Astrocyte (in vitro differentiated cells and primary cell): ENCODE measurements at regions not wholly inside any gene's neighbourhood (a gene's known extent, or its start where the extent isn't known, plus 50 kb on each side); places are given as distances from the start of the nearest gene placed in this dataset.

Experiments
- DNase-seq: peaks from one replicate; pipeline ENCODE4 v3.0.0-alpha.2; 2010; ENCODE audit warnings: low read depth
- FAIRE-seq: peaks from 2 replicates; lab custom pipeline; 2011; peaks lifted over from hg19 to GRCh38; lab: Jason Lieb, UNC
- H2AFZ ChIP-seq: 2 replicates; pipeline ENCODE4 v1.6.0; 2012; ENCODE audit warnings: low read depth, low read length, inconsistent platforms
- H3K27ac ChIP-seq: 2 replicates; pipeline ENCODE4 v1.5.1; 2011; ENCODE audit warnings: low read depth, low read length, inconsistent platforms
- H3K27me3 ChIP-seq: 2 replicates; pipeline ENCODE4 v1.6.0; 2011; ENCODE audit warnings: low read length, inconsistent platforms; ENCODE audit not compliant: insufficient read depth
- H3K36me3 ChIP-seq: 2 replicates; pipeline ENCODE4 v1.5.1; 2011; ENCODE audit warnings: low read length, inconsistent platforms; ENCODE audit not compliant: insufficient read depth
- H3K4me1 ChIP-seq: 2 replicates; pipeline ENCODE4 v1.5.1; 2011; ENCODE audit warnings: low read length, inconsistent platforms; ENCODE audit not compliant: insufficient read depth
- H3K4me2 ChIP-seq: 2 replicates; pipeline ENCODE4 v1.6.0; 2012; ENCODE audit warnings: low read length, inconsistent platforms
- H3K4me3 ChIP-seq: 2 replicates; pipeline ENCODE4 v1.5.1; 2011; ENCODE audit warnings: low read depth, mild to moderate bottlenecking, low read length, inconsistent platforms; ENCODE audit not compliant: insufficient read depth
- H3K79me2 ChIP-seq: 2 replicates; pipeline ENCODE4 v1.6.0; 2012; ENCODE audit warnings: mild to moderate bottlenecking, low read length, inconsistent platforms; ENCODE audit not compliant: insufficient read depth
- H3K9ac ChIP-seq: 2 replicates; pipeline ENCODE4 v1.6.0; 2012; ENCODE audit warnings: mild to moderate bottlenecking, low read length, inconsistent platforms
- H3K9me3 ChIP-seq: 2 replicates; pipeline ENCODE4 v1.5.1; 2012; ENCODE audit warnings: low read depth, mild to moderate bottlenecking, low read length, inconsistent platforms; ENCODE audit not compliant: insufficient read depth
- H4K20me1 ChIP-seq: 2 replicates; pipeline ENCODE4 v1.6.0; 2012; ENCODE audit warnings: low read length, inconsistent platforms; ENCODE audit not compliant: insufficient read depth
- H3K27ac Mint-ChIP-seq: one replicate; pipeline ENCODE4 v1.8.0; 2021; ENCODE audit warnings: mild to moderate bottlenecking, mixed read lengths; ENCODE audit not compliant: unreplicated experiment
- H3K27me3 Mint-ChIP-seq: one replicate; pipeline ENCODE4 v1.8.0; 2021; ENCODE audit warnings: low read depth, mixed read lengths; ENCODE audit not compliant: unreplicated experiment
- H3K36me3 Mint-ChIP-seq: one replicate; pipeline ENCODE4 v1.8.0; 2021; ENCODE audit warnings: low read depth, mixed read lengths; ENCODE audit not compliant: unreplicated experiment
- H3K4me1 Mint-ChIP-seq: one replicate; pipeline ENCODE4 v1.8.0; 2021; ENCODE audit warnings: low read depth, mixed read lengths; ENCODE audit not compliant: unreplicated experiment
- H3K4me3 Mint-ChIP-seq: one replicate; pipeline ENCODE4 v1.8.0; 2021; ENCODE audit warnings: mild to moderate bottlenecking, moderate library complexity, mixed read lengths; ENCODE audit not compliant: unreplicated experiment
- H3K9me3 Mint-ChIP-seq: one replicate; pipeline ENCODE4 v1.8.0; 2021; ENCODE audit warnings: mild to moderate bottlenecking, mixed read lengths; ENCODE audit not compliant: unreplicated experiment
- EZH2 ChIP-seq: IDR thresholded peaks from 2 replicates; pipeline ENCODE4 v1.6.1; 2012; ENCODE audit warnings: mild to moderate bottlenecking, low read length, inconsistent platforms; ENCODE audit not compliant: insufficient read depth
- TF ChIP-seq, protein P1 (sequence below): IDR thresholded peaks from 2 replicates; pipeline ENCODE4 v1.5.1; 2011; ENCODE audit warnings: low read depth, mild to moderate bottlenecking, inconsistent platforms, low read length, moderate library complexity; ENCODE audit not compliant: insufficient read depth

DNA sequence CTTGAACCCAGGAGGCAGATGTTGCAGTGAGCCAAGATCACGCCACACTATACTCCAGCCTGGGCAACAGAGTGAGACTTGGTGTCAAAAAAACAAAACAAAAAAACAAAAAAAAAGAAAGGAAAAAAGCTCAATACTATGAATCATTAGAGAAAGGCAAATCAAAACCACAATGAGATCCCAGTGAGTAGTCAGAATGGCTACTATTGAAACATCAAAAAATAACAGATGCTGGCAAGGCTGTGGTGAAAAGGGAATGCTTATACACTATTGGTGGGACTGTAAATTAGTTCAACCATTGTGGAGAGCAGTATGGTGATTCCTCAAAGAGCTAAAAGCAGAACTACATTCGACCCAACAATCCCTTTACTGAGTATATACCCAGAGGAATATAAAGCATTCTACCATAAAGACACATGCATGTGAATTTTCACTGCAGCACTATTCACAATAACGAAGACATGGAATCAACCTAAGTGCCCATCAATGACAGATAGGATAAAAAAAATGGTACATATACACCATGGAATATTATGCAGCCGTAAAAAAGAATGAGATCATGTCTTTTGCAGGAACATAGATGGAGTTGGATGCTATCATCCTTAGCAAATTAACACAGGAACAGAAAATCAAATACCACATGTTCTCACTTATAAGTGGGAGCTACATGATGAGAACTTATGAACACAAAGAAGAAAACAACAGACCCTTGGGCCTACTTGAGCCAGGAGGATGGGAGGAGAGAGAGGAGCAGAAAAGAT is 81.9 kb upstream of the ARRDC3 start:
- Histone ChIP-seq H3K4me2 (no peak overlapping the region), H3K4me3 (no peak overlapping the region), H3K4me1 (no peaks in the 10 kb centered on the region), H3K27ac (no peak overlapping the region), H3K9me3 (no peaks in the 10 kb centered on the region), H3K36me3 (no peaks in the 10 kb centered on the region), H3K79me2 (no peaks in the 10 kb centered on the region), H3K27me3 (no peaks in the 10 kb centered on the region), H3K9ac (no peak overlapping the region), H4K20me1 (no peaks in the 10 kb centered on the region), H2AFZ (no peak overlapping the region)
- Mint-ChIP-seq H3K4me1 (peaks cover 1% of the 10 kb centered on the region), H3K9me3 (no peaks in the 10 kb centered on the region), H3K27ac (no peak overlapping the region), H3K36me3 (no peaks in the 10 kb centered on the region), H3K4me3 (no peak overlapping the region), H3K27me3 (no peaks in the 10 kb centered on the region)
- FAIRE-seq (no peak), DNase-seq (peak; percentile 6)
- TF ChIP-seq, protein P1, sequence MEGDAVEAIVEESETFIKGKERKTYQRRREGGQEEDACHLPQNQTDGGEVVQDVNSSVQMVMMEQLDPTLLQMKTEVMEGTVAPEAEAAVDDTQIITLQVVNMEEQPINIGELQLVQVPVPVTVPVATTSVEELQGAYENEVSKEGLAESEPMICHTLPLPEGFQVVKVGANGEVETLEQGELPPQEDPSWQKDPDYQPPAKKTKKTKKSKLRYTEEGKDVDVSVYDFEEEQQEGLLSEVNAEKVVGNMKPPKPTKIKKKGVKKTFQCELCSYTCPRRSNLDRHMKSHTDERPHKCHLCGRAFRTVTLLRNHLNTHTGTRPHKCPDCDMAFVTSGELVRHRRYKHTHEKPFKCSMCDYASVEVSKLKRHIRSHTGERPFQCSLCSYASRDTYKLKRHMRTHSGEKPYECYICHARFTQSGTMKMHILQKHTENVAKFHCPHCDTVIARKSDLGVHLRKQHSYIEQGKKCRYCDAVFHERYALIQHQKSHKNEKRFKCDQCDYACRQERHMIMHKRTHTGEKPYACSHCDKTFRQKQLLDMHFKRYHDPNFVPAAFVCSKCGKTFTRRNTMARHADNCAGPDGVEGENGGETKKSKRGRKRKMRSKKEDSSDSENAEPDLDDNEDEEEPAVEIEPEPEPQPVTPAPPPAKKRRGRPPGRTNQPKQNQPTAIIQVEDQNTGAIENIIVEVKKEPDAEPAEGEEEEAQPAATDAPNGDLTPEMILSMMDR = no peak
- TF ChIP-seq EZH2 = no peak

DNA sequence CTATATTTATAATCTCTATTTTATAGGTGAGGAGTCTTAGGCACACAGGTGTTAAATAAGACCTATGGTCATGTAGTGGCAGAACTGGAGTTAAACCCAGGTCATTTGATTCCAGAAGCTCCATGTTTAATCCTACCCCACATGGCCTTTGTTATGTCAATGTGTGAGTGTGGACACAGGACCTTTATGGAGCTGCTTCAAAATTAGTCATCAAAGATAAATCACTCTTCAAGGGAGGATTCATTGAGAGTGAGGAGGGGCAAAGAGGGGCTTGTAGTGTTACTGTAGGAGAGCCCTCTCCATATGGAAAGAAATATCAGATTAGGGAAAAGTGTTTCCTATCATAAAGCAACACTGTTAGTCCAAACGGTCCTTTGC is 74.6 kb upstream of the ARRDC3 start:
- Mint-ChIP-seq H3K27me3 (no peaks in the 10 kb centered on the region), H3K4me3 (no peak overlapping the region), H3K9me3 (peaks cover 5% of the 10 kb centered on the region), H3K27ac (no peak overlapping the region), H3K4me1 (no peaks in the 10 kb centered on the region), H3K36me3 (no peaks in the 10 kb centered on the region)
- Histone ChIP-seq H3K79me2 (no peaks in the 10 kb centered on the region), H3K36me3 (no peaks in the 10 kb centered on the region), H3K9me3 (no peaks in the 10 kb centered on the region), H3K9ac (no peak overlapping the region), H2AFZ (no peak overlapping the region), H3K27ac (no peak overlapping the region), H4K20me1 (no peaks in the 10 kb centered on the region), H3K4me1 (no peaks in the 10 kb centered on the region), H3K27me3 (no peaks in the 10 kb centered on the region), H3K4me3 (no peak overlapping the region), H3K4me2 (no peak overlapping the region)
- TF ChIP-seq EZH2 = no peak
- TF ChIP-seq, protein P1 = no peak
- FAIRE-seq (no peak), DNase-seq (no peak)
